H9 (cell line): ENCODE measurements at regions not wholly inside any gene's neighbourhood (a gene's known extent, or its start where the extent isn't known, plus 50 kb on each side); places are given as distances from the start of the nearest gene placed in this dataset.

Source experiments
- DNase-seq: peaks from one replicate; pipeline ENCODE4 v3.0.0-alpha.2; 2017
- H2AFZ ChIP-seq: one replicate; pipeline ENCODE4 v1.6.1; 2013; ENCODE audit warnings: mild to moderate bottlenecking, low read length, control low read depth, moderate library complexity
- H2AK5ac ChIP-seq: 2 replicates; pipeline ENCODE4 v1.6.1; 2013; ENCODE audit warnings: low read length, control low read depth, mixed read lengths; ENCODE audit not compliant: insufficient read length
- H2BK120ac ChIP-seq: one replicate; pipeline ENCODE4 v1.6.1; 2013; ENCODE audit warnings: low read depth, mild to moderate bottlenecking, low read length, control low read depth, inconsistent platforms; ENCODE audit not compliant: poor library complexity, severe bottlenecking
- H2BK12ac ChIP-seq: 2 replicates; pipeline ENCODE4 v1.6.1; 2013; ENCODE audit warnings: low read length, control low read depth, mixed read lengths, low read depth; ENCODE audit not compliant: insufficient read length
- H2BK15ac ChIP-seq: 2 replicates; pipeline ENCODE4 v1.6.1; 2013; ENCODE audit warnings: low read depth, low read length, control low read depth
- H2BK20ac ChIP-seq: one replicate; pipeline ENCODE4 v1.6.1; 2013; ENCODE audit warnings: low read depth, mild to moderate bottlenecking, low read length, control low read depth, inconsistent platforms; ENCODE audit not compliant: poor library complexity, severe bottlenecking
- H2BK5ac ChIP-seq: 2 replicates; pipeline ENCODE4 v1.6.1; 2013; ENCODE audit warnings: low read length, control low read depth, mixed read lengths; ENCODE audit not compliant: insufficient read length
- H3K14ac ChIP-seq: 2 replicates; pipeline ENCODE4 v1.6.1; 2013; ENCODE audit warnings: low read length, control low read depth; ENCODE audit not compliant: insufficient read depth
- H3K18ac ChIP-seq: 2 replicates; pipeline ENCODE4 v1.6.1; 2013; ENCODE audit warnings: low read depth, mild to moderate bottlenecking, mixed read lengths, low read length, control low read depth; ENCODE audit not compliant: insufficient read length
- H3K23ac ChIP-seq: 2 replicates; pipeline ENCODE4 v1.6.1; 2013; ENCODE audit warnings: low read length, control low read depth, mixed read lengths, low read depth; ENCODE audit not compliant: insufficient read length
- H3K23me2 ChIP-seq: 2 replicates; pipeline ENCODE4 v1.6.1; 2013; ENCODE audit warnings: low read depth, mild to moderate bottlenecking, mixed read lengths, low read length, control low read depth; ENCODE audit not compliant: insufficient read length, poor library complexity, severe bottlenecking
- H3K27ac ChIP-seq: 2 replicates; pipeline ENCODE4 v1.5.1; 2013; ENCODE audit warnings: low read length, control low read depth, mixed read lengths, low read depth; ENCODE audit not compliant: insufficient read length
- H3K27me3 ChIP-seq: 2 replicates; pipeline ENCODE4 v1.6.1; 2013; ENCODE audit warnings: low read length, control low read depth, inconsistent platforms; ENCODE audit not compliant: insufficient read depth
- H3K4ac ChIP-seq: 2 replicates; pipeline ENCODE4 v1.6.1; 2013; ENCODE audit warnings: low read depth, mild to moderate bottlenecking, control low read depth, inconsistent platforms, low read length, moderate library complexity
- H3K4me1 ChIP-seq: 2 replicates; pipeline ENCODE4 v1.6.1; 2013; ENCODE audit warnings: low read length, control low read depth, inconsistent platforms; ENCODE audit not compliant: insufficient read depth
- H3K4me2 ChIP-seq: 2 replicates; pipeline ENCODE4 v1.6.1; 2013; ENCODE audit warnings: low read length, control low read depth, mixed read lengths; ENCODE audit not compliant: insufficient read length, insufficient read depth
- H3K56ac ChIP-seq: 2 replicates; pipeline ENCODE4 v1.6.1; 2013; ENCODE audit warnings: low read depth, mild to moderate bottlenecking, mixed read lengths, low read length, control low read depth; ENCODE audit not compliant: insufficient read length
- H3K79me1 ChIP-seq: 2 replicates; pipeline ENCODE4 v1.6.1; 2013; ENCODE audit warnings: low read depth, mild to moderate bottlenecking, moderate library complexity, low read length, control low read depth, inconsistent platforms; ENCODE audit not compliant: insufficient read depth, poor library complexity, severe bottlenecking
- H3K79me2 ChIP-seq: 2 replicates; pipeline ENCODE4 v1.6.1; 2013; ENCODE audit warnings: low read length, control low read depth, inconsistent platforms; ENCODE audit not compliant: insufficient read depth
- H3K9ac ChIP-seq: 2 replicates; pipeline ENCODE4 v1.6.1; 2013; ENCODE audit warnings: low read length, control low read depth, mixed read lengths; ENCODE audit not compliant: insufficient read length; ENCODE audit errors: extremely low read depth
- H3K9me3 ChIP-seq: one replicate; pipeline ENCODE4 v1.6.1; 2013; ENCODE audit warnings: low read depth, low read length, inconsistent platforms; ENCODE audit not compliant: control insufficient read depth
- H3T11ph ChIP-seq: one replicate; pipeline ENCODE4 v1.6.1; 2013; ENCODE audit warnings: mild to moderate bottlenecking, low read length, control low read depth, inconsistent platforms
- H4K20me1 ChIP-seq: one replicate; pipeline ENCODE4 v1.6.1; 2013; ENCODE audit not compliant: control insufficient read depth, insufficient read length, insufficient read depth
- H4K5ac ChIP-seq: 2 replicates; pipeline ENCODE4 v1.6.1; 2013; ENCODE audit warnings: low read depth, mild to moderate bottlenecking, mixed read lengths, low read length, control low read depth; ENCODE audit not compliant: insufficient read length
- H4K8ac ChIP-seq: replicated peaks from 2 replicates; pipeline ENCODE4 v1.6.1; 2013; ENCODE audit warnings: low read length, control low read depth, mixed read lengths, low read depth; ENCODE audit not compliant: insufficient read length
- H4K91ac ChIP-seq: 2 replicates; pipeline ENCODE4 v1.6.1; 2013; ENCODE audit warnings: low read depth, mild to moderate bottlenecking, moderate library complexity, mixed read lengths, low read length, control low read depth; ENCODE audit not compliant: insufficient read length
- H3K27ac Mint-ChIP-seq, 3 experiments: 2 replicates in 2 of 3; 3 replicates in 1 of 3; pipeline ENCODE4 v1.8.0; 2020 to 2021; ENCODE audit warnings: mixed read lengths in 3 of 3, mild to moderate bottlenecking in 1 of 3, moderate library complexity in 1 of 3
- H3K27me3 Mint-ChIP-seq: 2 replicates; pipeline ENCODE4 v1.8.0; 2021; ENCODE audit warnings: low read depth, mild to moderate bottlenecking, moderate library complexity, mixed read lengths
- H3K36me3 Mint-ChIP-seq, 3 experiments: 2 replicates in 2 of 3; 3 replicates in 1 of 3; pipeline ENCODE4 v1.8.0; 2020 to 2021; ENCODE audit warnings: low read depth in 3 of 3, mixed read lengths in 3 of 3; ENCODE audit not compliant: insufficient read depth in 1 of 3
- H3K4me1 Mint-ChIP-seq, 2 experiments: 2 replicates each; pipeline ENCODE4 v1.8.0; 2020; ENCODE audit warnings: mixed read lengths in 2 of 2
- H3K4me3 Mint-ChIP-seq, 2 experiments: 2 replicates in 1 of 2; 3 replicates in 1 of 2; pipeline ENCODE4 v1.8.0; 2020 to 2021; ENCODE audit warnings: mild to moderate bottlenecking in 2 of 2, mixed read lengths in 2 of 2, moderate library complexity in 1 of 2
- H3K9me3 Mint-ChIP-seq, 2 experiments: 2 replicates in 1 of 2; 3 replicates in 1 of 2; pipeline ENCODE4 v1.8.0; 2020; ENCODE audit warnings: mild to moderate bottlenecking in 2 of 2, mixed read lengths in 2 of 2, moderate library complexity in 1 of 2
- WGBS: extraction: QIAGEN DNeasy Blood & Tissue Kit; methylation state at CpG from one replicate; pipeline ENCODE4 v1.1.7; 2013; ENCODE audit warnings: missing lambda C conversion rate, low lambda C conversion rate, mixed read lengths; ENCODE audit not compliant: insufficient read length; ENCODE audit errors: extremely low coverage; 5-methylcytosine and 5-hydroxymethylcytosine counted together
- TF ChIP-seq, protein P1 (sequence below): fragments of 200-600 bp; sonication (generic); conservative IDR thresholded peaks from 3 replicates; pipeline ENCODE4 v1.8.0; 2021; ENCODE audit warnings: antibody characterized with exemption, mild to moderate bottlenecking

DNA sequence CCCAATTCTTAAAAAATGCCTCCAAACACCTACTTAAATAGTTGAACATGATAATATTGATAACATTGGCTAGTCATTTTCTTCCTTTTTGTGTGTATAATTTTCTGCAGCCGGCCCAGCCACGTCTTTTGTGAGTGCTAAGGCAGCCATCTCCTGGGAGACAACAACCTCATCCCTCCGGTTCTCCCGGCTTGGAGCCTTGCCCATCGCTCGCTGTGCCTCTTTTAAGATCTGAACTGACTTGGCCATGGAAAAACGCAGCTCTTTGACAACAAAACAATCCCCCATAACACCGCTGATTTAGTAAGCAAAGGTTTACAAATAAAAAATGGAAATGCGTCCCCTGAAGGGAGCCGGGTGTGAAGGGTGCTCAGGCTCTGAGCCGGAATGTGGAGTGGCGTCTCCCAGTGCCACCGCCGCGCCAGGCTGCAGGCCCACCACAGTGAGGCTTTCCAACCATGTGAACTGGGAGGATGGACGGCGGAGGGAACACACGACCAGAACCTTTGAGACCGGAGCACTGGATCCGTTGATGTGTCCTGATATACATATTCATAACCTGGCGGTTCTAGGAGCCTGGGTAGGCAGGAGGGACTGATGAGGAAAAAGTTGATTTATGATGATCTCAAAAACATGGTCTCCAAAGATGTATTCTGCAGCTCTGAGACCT is 87.4 kb downstream of the SMIM21 start:
- no peak overlapping the region for H2AK5ac ChIP-seq
- no peak overlapping the region for H3K56ac ChIP-seq
- no peak overlapping the region for H3K27ac ChIP-seq
- WGBS: no CpG with 5 or more reads among the region's 21 CpGs
- H3K4ac ChIP-seq: no peak overlapping the region
- H3K4me1 ChIP-seq: no peaks in the 10 kb centered on the region
- peaks cover 17 to 18% of the 10 kb centered on the region in 2 experiments for H3K4me1 Mint-ChIP-seq
- H3K27me3 Mint-ChIP-seq: peaks cover 2% of the 10 kb centered on the region; the same call in 1 of the 2 replicates
- H3K4me3 Mint-ChIP-seq: no peak overlapping the region
- H2BK15ac ChIP-seq: no peak overlapping the region
- H3K18ac ChIP-seq: no peak overlapping the region
- no peak overlapping the region for H2BK5ac ChIP-seq
- no peak overlapping the region for H3K23ac ChIP-seq
- no peak overlapping the region for H2BK120ac ChIP-seq
- TF ChIP-seq, protein P1, sequence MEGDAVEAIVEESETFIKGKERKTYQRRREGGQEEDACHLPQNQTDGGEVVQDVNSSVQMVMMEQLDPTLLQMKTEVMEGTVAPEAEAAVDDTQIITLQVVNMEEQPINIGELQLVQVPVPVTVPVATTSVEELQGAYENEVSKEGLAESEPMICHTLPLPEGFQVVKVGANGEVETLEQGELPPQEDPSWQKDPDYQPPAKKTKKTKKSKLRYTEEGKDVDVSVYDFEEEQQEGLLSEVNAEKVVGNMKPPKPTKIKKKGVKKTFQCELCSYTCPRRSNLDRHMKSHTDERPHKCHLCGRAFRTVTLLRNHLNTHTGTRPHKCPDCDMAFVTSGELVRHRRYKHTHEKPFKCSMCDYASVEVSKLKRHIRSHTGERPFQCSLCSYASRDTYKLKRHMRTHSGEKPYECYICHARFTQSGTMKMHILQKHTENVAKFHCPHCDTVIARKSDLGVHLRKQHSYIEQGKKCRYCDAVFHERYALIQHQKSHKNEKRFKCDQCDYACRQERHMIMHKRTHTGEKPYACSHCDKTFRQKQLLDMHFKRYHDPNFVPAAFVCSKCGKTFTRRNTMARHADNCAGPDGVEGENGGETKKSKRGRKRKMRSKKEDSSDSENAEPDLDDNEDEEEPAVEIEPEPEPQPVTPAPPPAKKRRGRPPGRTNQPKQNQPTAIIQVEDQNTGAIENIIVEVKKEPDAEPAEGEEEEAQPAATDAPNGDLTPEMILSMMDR: no peak
- H3K79me2 ChIP-seq: no peaks in the 10 kb centered on the region
- no peaks in the 10 kb centered on the region for H3K79me1 ChIP-seq
- no peaks in the 10 kb centered on the region for H3K9me3 Mint-ChIP-seq
- no peak overlapping the region for H3T11ph ChIP-seq
- H3K14ac ChIP-seq: no peak overlapping the region
- no peak overlapping the region for H2BK12ac ChIP-seq
- H4K5ac ChIP-seq: no peak overlapping the region
- H4K91ac ChIP-seq: no peak overlapping the region
- no peak overlapping the region for H3K9ac ChIP-seq
- H4K8ac ChIP-seq: no peak overlapping the region
- no peak overlapping the region for H2AFZ ChIP-seq
- H3K36me3 Mint-ChIP-seq: no peaks in the 10 kb centered on the region
- no peak overlapping the region for H2BK20ac ChIP-seq
- H4K20me1 ChIP-seq: peaks cover 2% of the 10 kb centered on the region
- no peaks in the 10 kb centered on the region for H3K27me3 ChIP-seq
- no peak overlapping the region for H3K4me2 ChIP-seq
- no peaks in the 10 kb centered on the region for H3K23me2 ChIP-seq
- no peak for DNase-seq
- H3K9me3 ChIP-seq: no peaks in the 10 kb centered on the region
- no peak overlapping the region for H3K27ac Mint-ChIP-seq
